ENCODE measurements at regions not wholly inside any gene's neighbourhood (a gene's known extent, or its start where the extent isn't known, plus 50 kb on each side); places are given as distances from the start of the nearest gene placed in this dataset.
"Not testable (repeated sequence)": the region's sequence is repeated elsewhere in the genome, so short reads cannot be mapped to it uniquely, and the experiment has no call there.

GRCh38 chr2:77867146-77867545, 345.0 kb upstream of the LRRTM4 start:
- no peaks in the 10 kb centered on the region for H3K36me3 Mint-ChIP-seq

GRCh38 chr2:77873506-77873905, 351.3 kb upstream of the LRRTM4 start:
- no peak overlapping the region for H2AFZ ChIP-seq (ENCODE audit: insufficient read depth, low read depth, low read length, poor library complexity, severe bottlenecking)
- no peak overlapping the region for H3K4me2 ChIP-seq (replicated peaks; ENCODE audit: extremely low read depth, low read length, poor library complexity, severe bottlenecking)
- H3K4me3 ChIP-seq (replicated peaks in 1 of 3; ENCODE audit: low read depth in 2 of 3, low read length in 3 of 3): no peak overlapping the region
- no peaks in the 10 kb centered on the region for H3K36me3 ChIP-seq (replicated peaks in 1 of 2; ENCODE audit: control insufficient read depth in 1 of 2, insufficient read depth in 2 of 2, low read length in 2 of 2)
- Mint-ChIP-seq H3K27me3 (ENCODE audit: low read depth in 3 of 3) (no peaks in the 10 kb centered on the region), H3K9me3 (peaks cover 0 to 3% (median 0%) of the 10 kb centered on the region in 7 donors), H3K27ac (no peak overlapping the region), H3K4me1 (no peaks in the 10 kb centered on the region), H3K36me3 (no peaks in the 10 kb centered on the region), H3K4me3 (no peak overlapping the region)
- intact Hi-C loops (cut with micrococcal nuclease): no loop called here
- no peaks in the 10 kb centered on the region for H4K20me1 ChIP-seq (ENCODE audit: insufficient read depth, low read length)
- no peaks in the 10 kb centered on the region for H3K4me1 ChIP-seq (ENCODE audit: control insufficient read depth in 1 of 2, insufficient read depth in 2 of 2, low read length in 2 of 2)
- no CpG with 5 or more reads among the region's 3 CpGs for WGBS (ENCODE audit: insufficient coverage)
- no peaks in the 10 kb centered on the region for H3K9me3 ChIP-seq (replicated peaks in 1 of 2; ENCODE audit: control insufficient read depth in 1 of 2, insufficient read depth in 1 of 2, low read length in 2 of 2)
- H3K27ac ChIP-seq (ENCODE audit: low read depth in 1 of 2, low read length in 2 of 2): no peak overlapping the region
- TF ChIP-seq CTCF (IDR thresholded peaks at IDR 0.05): no peak
- H3K27me3 ChIP-seq (ENCODE audit: control insufficient read depth in 2 of 2, insufficient read depth in 2 of 2, low read length in 2 of 2): no peaks in the 10 kb centered on the region
- no peak for DNase-seq
- no peaks in the 10 kb centered on the region for H3K79me2 ChIP-seq (ENCODE audit: insufficient read depth, low read length)
- no peak overlapping the region for H3K9ac ChIP-seq (ENCODE audit: insufficient read depth, low read length, poor library complexity, severe bottlenecking)

More at GRCh38 chr2:77867146-77867545, 345.0 kb upstream of the LRRTM4 start:
- H3K4me1 ChIP-seq (ENCODE audit: control insufficient read depth in 1 of 2, insufficient read depth in 2 of 2, low read length in 2 of 2): no peaks in the 10 kb centered on the region
- no peak overlapping the region for H2AFZ ChIP-seq (ENCODE audit: insufficient read depth, low read depth, low read length, poor library complexity, severe bottlenecking)
- peaks cover 0 to 12% (median 3%) of the 10 kb centered on the region in 7 donors for H3K9me3 Mint-ChIP-seq
- no peak overlapping the region for H3K4me3 Mint-ChIP-seq
- intact Hi-C loops (cut with micrococcal nuclease): no loop called here
- H3K4me1 Mint-ChIP-seq: no peaks in the 10 kb centered on the region
- H3K9ac ChIP-seq (ENCODE audit: insufficient read depth, low read length, poor library complexity, severe bottlenecking): no peak overlapping the region
- H3K4me2 ChIP-seq (replicated peaks; ENCODE audit: extremely low read depth, low read length, poor library complexity, severe bottlenecking): no peak overlapping the region
- no peak overlapping the region for H3K27ac Mint-ChIP-seq
- no peaks in the 10 kb centered on the region for H3K27me3 ChIP-seq (ENCODE audit: control insufficient read depth in 2 of 2, insufficient read depth in 2 of 2, low read length in 2 of 2)
- H3K27ac ChIP-seq (ENCODE audit: low read depth in 1 of 2, low read length in 2 of 2): no peak overlapping the region
- H4K20me1 ChIP-seq (ENCODE audit: insufficient read depth, low read length): no peaks in the 10 kb centered on the region
- DNase-seq: no peak
- H3K4me3 ChIP-seq (replicated peaks in 1 of 3; ENCODE audit: low read depth in 2 of 3, low read length in 3 of 3): no peak overlapping the region
- TF ChIP-seq CTCF (IDR thresholded peaks at IDR 0.05): no peak
- H3K27me3 Mint-ChIP-seq (ENCODE audit: low read depth in 3 of 3): no peaks in the 10 kb centered on the region
- H3K79me2 ChIP-seq (ENCODE audit: insufficient read depth, low read length): no peaks in the 10 kb centered on the region
- H3K9me3 ChIP-seq (replicated peaks in 1 of 2; ENCODE audit: control insufficient read depth in 1 of 2, insufficient read depth in 1 of 2, low read length in 2 of 2): no peaks in the 10 kb centered on the region
- H3K36me3 ChIP-seq (replicated peaks in 1 of 2; ENCODE audit: control insufficient read depth in 1 of 2, insufficient read depth in 2 of 2, low read length in 2 of 2): no peaks in the 10 kb centered on the region

- H3K36me3 Mint-ChIP-seq; H3K27me3 Mint-ChIP-seq (ENCODE audit: low read depth in 3 of 3); H3K9ac ChIP-seq (ENCODE audit: insufficient read depth, low read length, poor library complexity, severe bottlenecking); H3K79me2 ChIP-seq (ENCODE audit: insufficient read depth, low read length); H3K9me3 ChIP-seq (replicated peaks in 1 of 2; ENCODE audit: control insufficient read depth in 1 of 2, insufficient read depth in 1 of 2, low read length in 2 of 2); H4K20me1 ChIP-seq (ENCODE audit: insufficient read depth, low read length); H3K4me2 ChIP-seq (replicated peaks; ENCODE audit: extremely low read depth, low read length, poor library complexity, severe bottlenecking); DNase-seq; H3K27ac Mint-ChIP-seq; intact Hi-C loops (cut with micrococcal nuclease); H3K27ac ChIP-seq (ENCODE audit: low read depth in 1 of 2, low read length in 2 of 2); H3K36me3 ChIP-seq (replicated peaks in 1 of 2; ENCODE audit: control insufficient read depth in 1 of 2, insufficient read depth in 2 of 2, low read length in 2 of 2); H3K27me3 ChIP-seq (ENCODE audit: control insufficient read depth in 2 of 2, insufficient read depth in 2 of 2, low read length in 2 of 2); H3K4me3 ChIP-seq (replicated peaks in 1 of 3; ENCODE audit: low read depth in 2 of 3, low read length in 3 of 3); H2AFZ ChIP-seq (ENCODE audit: insufficient read depth, low read depth, low read length, poor library complexity, severe bottlenecking); H3K4me1 ChIP-seq (ENCODE audit: control insufficient read depth in 1 of 2, insufficient read depth in 2 of 2, low read length in 2 of 2); H3K4me1 Mint-ChIP-seq; H3K4me3 Mint-ChIP-seq; H3K9me3 Mint-ChIP-seq: not testable (repeated sequence)
- WGBS (ENCODE audit: insufficient coverage): 85% methylated on average over 5 of the region's 6 CpGs
Observed at GRCh38 chr2:77900211-77900610, 378.0 kb upstream of the LRRTM4 start.

Measured in CD14-positive monocyte (primary cell).